Activated CD8-positive, alpha-beta T cell treated with anti-CD3 and anti-CD28 coated beads for 36 hours (primary cell): ENCODE measurements at regions not wholly inside any gene's neighbourhood (a gene's known extent, or its start where the extent isn't known, plus 50 kb on each side); places are given as distances from the start of the nearest gene placed in this dataset.

Experiments
- ATAC-seq: fragments of 200-7000 bp; cut with Tn5 transposase; one replicate; pipeline ENCODE4 v1.10.0; 2021; ENCODE audit warnings: mild to moderate bottlenecking, moderate library complexity
- CTCF ChIA-PET: fragments of 350-600 bp; sonication (Branson Sonifier 250); formaldehyde crosslinking; loops from one replicate; lab custom pipeline; 2021; ENCODE audit warnings: antibody characterized with exemption; lab: Charles Lee
- POLR2A ChIA-PET: fragments of 350-600 bp; sonication (Branson Sonifier 250); formaldehyde crosslinking; loops from one replicate; lab custom pipeline; 2021; ENCODE audit warnings: antibody characterized with exemption; lab: Charles Lee
- DNase-seq: peaks from one replicate; pipeline ENCODE4 v3.0.0-alpha.2; 2020
- H3K27ac Mint-ChIP-seq: one replicate; pipeline ENCODE4 v1.8.0; 2021; ENCODE audit warnings: mild to moderate bottlenecking, mixed read lengths
- H3K27me3 Mint-ChIP-seq: one replicate; pipeline ENCODE4 v1.8.0; 2021; ENCODE audit warnings: mixed read lengths
- H3K36me3 Mint-ChIP-seq: one replicate; pipeline ENCODE4 v1.8.0; 2021; ENCODE audit warnings: low read depth, mixed read lengths
- H3K4me1 Mint-ChIP-seq: one replicate; pipeline ENCODE4 v1.8.0; 2021; ENCODE audit warnings: low read depth, mixed read lengths
- H3K4me3 Mint-ChIP-seq: one replicate; pipeline ENCODE4 v1.8.0; 2021; ENCODE audit warnings: mild to moderate bottlenecking, moderate library complexity, mixed read lengths
- H3K9me3 Mint-ChIP-seq: one replicate; pipeline ENCODE4 v1.8.0; 2021; ENCODE audit warnings: mixed read lengths
- intact Hi-C: fragments of 100-400 bp; cut with micrococcal nuclease; formaldehyde crosslinking; loops from one replicate; pipeline ENCODE4 v1.10.0; 2022
- TF ChIP-seq, protein P1 (sequence below): fragments of 200-600 bp; IDR thresholded peaks from one replicate; pipeline ENCODE4 v1.8.0; 2022; ENCODE audit warnings: antibody characterized with exemption, mild to moderate bottlenecking

DNA sequence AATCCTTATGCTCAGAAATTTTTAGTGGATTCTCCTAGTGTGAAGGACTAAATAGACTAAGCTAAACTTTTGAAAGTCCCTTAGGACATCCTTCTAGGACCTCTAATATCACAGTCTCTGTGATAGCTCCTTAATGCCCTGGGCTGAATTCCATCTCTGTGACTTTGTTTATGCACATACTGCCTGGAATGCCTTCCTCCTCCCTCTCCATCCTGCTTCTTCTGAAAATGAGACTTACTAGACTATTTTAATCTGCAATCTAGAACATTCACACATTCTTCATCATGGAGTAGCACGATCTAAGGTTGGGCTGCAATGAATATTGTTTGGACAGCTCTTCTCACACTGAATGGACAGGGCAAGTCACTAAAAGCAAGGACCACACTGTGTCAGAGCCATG, 65.0 kb upstream of the MSX1 start:
- DNase-seq, result no peak
- H3K4me3 Mint-ChIP-seq, result no peak overlapping the region
- no peak overlapping the region for H3K27ac Mint-ChIP-seq
- POLR2A ChIA-PET, result no interaction called here
- CTCF ChIA-PET, result no interaction called here
- TF ChIP-seq, protein P1, sequence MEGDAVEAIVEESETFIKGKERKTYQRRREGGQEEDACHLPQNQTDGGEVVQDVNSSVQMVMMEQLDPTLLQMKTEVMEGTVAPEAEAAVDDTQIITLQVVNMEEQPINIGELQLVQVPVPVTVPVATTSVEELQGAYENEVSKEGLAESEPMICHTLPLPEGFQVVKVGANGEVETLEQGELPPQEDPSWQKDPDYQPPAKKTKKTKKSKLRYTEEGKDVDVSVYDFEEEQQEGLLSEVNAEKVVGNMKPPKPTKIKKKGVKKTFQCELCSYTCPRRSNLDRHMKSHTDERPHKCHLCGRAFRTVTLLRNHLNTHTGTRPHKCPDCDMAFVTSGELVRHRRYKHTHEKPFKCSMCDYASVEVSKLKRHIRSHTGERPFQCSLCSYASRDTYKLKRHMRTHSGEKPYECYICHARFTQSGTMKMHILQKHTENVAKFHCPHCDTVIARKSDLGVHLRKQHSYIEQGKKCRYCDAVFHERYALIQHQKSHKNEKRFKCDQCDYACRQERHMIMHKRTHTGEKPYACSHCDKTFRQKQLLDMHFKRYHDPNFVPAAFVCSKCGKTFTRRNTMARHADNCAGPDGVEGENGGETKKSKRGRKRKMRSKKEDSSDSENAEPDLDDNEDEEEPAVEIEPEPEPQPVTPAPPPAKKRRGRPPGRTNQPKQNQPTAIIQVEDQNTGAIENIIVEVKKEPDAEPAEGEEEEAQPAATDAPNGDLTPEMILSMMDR, result no peak
- H3K4me1 Mint-ChIP-seq, result no peaks in the 10 kb centered on the region
- peaks cover 11% of the 10 kb centered on the region for H3K9me3 Mint-ChIP-seq
- no peak for ATAC-seq
- no peaks in the 10 kb centered on the region for H3K36me3 Mint-ChIP-seq
- H3K27me3 Mint-ChIP-seq, result peaks cover 6% of the 10 kb centered on the region
- intact Hi-C loops, result no loop called here

GRCh38 chr4:4792466-4792865, 67.0 kb upstream of the MSX1 start:
- POLR2A ChIA-PET, result no interaction called here
- H3K4me1 Mint-ChIP-seq, result peaks cover 5% of the 10 kb centered on the region
- H3K4me3 Mint-ChIP-seq, result no peak overlapping the region
- peaks cover 6% of the 10 kb centered on the region for H3K27me3 Mint-ChIP-seq
- peaks cover 22% of the 10 kb centered on the region for H3K9me3 Mint-ChIP-seq
- CTCF ChIA-PET, result no interaction called here
- intact Hi-C loops, result no loop called here
- DNase-seq (no peak), ATAC-seq (no peak)
- H3K36me3 Mint-ChIP-seq, result peaks cover 3% of the 10 kb centered on the region
- TF ChIP-seq, protein P1, result no peak
- H3K27ac Mint-ChIP-seq, result no peak overlapping the region

DNA sequence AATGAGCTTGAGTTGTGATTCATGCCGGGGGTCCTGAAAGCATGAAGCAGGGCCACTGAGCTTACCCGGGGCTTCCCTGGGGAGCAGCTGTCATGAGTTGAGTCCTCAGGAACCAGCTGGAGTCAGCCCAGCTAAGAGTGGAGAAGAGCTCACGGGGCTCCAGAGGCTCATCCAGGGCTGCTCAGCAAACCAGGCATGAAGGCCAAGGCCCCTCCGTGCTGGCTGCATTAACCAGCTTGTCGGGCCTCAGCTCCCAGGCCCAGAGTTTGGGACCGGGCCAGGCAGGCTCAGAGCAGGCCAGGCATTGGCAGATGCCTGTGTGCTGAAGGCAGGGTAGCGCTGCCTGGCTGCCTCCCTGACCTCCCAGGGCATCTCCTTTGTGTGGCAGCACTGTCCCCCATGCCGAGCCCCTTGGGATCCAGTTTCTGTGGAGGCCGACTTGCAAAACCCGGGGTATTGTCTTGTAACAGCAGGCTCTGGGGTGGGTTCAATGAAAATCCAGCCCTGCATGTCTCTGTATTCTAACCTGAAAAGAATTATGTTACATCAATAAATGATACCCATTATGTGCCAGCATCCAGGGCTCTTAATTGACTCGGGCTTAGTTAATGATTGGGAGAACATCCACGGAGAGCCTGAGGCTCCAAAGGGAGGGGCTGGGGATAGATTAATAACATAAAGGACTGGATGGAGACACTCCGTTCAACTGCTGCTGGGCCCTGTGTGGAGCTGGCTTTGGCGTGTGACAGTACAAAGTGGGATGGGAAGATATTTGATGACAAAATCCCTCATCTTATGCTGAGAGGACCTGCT, 68.0 kb upstream of the MSX1 start:
- Mint-ChIP-seq H3K27me3 (peaks cover 6% of the 10 kb centered on the region), H3K4me1 (peaks cover 6% of the 10 kb centered on the region), H3K27ac (no peak overlapping the region), H3K36me3 (peaks cover 3% of the 10 kb centered on the region), H3K9me3 (peaks cover 20% of the 10 kb centered on the region), H3K4me3 (no peak overlapping the region)
- POLR2A ChIA-PET, result no interaction called here
- DNase-seq, result no peak
- TF ChIP-seq, protein P1, result no peak
- CTCF ChIA-PET, result no interaction called here
- intact Hi-C loops, result no loop called here
- no peak for ATAC-seq

DNA sequence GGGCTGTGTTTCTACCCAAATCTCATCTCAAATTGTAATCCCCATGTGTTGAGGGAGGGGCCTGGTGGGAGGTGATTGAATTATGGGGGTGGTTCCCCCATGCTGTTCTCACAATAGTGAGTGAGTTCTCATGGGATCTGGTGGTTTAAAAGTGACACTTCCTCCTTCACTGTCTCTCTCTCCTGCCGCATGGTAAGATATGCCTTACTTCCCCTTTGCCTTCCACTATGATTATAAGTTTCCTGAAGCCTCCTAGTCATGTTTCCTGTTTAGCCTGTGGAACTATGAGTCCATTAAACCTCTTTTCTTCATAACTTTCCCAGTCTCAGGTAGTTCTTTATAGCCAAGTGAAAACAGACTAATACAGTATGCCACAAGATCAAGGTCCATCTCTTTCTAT, 70.0 kb upstream of the MSX1 start:
- intact Hi-C loops, result no loop called here
- H3K27ac Mint-ChIP-seq, result no peak overlapping the region
- ChIA-PET POLR2A (no interaction called here), CTCF (no interaction called here)
- H3K9me3 Mint-ChIP-seq, result peaks cover 18% of the 10 kb centered on the region
- TF ChIP-seq, protein P1, result no peak
- no peak for DNase-seq
- peaks cover 3% of the 10 kb centered on the region for H3K36me3 Mint-ChIP-seq
- no peak for ATAC-seq
- H3K4me1 Mint-ChIP-seq, result peaks cover 6% of the 10 kb centered on the region
- H3K27me3 Mint-ChIP-seq, result peaks cover 6% of the 10 kb centered on the region
- H3K4me3 Mint-ChIP-seq, result no peak overlapping the region

- Mint-ChIP-seq H3K36me3 (peaks cover 3% of the 10 kb centered on the region), H3K27me3 (peaks cover 6% of the 10 kb centered on the region), H3K27ac (no peak overlapping the region), H3K9me3 (peaks cover 18% of the 10 kb centered on the region), H3K4me1 (peaks cover 6% of the 10 kb centered on the region), H3K4me3 (no peak overlapping the region)
- ATAC-seq, result no peak
- ChIA-PET CTCF (no interaction called here), POLR2A (no interaction called here)
- DNase-seq, result no peak
- TF ChIP-seq, protein P1, result no peak
- intact Hi-C loops, result no loop called here
Observed at GRCh38 chr4:4788573-4788972, 70.9 kb upstream of the MSX1 start.
